H1 (cell line): ENCODE measurements at regions not wholly inside any gene's neighbourhood (a gene's known extent, or its start where the extent isn't known, plus 50 kb on each side); places are given as distances from the start of the nearest gene placed in this dataset.

Source experiments
- JUND ChIP-seq: IDR thresholded peaks from 2 replicates; pipeline ENCODE4 v1.6.1; 2011; ENCODE audit warnings: mild to moderate bottlenecking, improper control_type of control experiment, low read length
- POLR2AphosphoS5 ChIP-seq: IDR thresholded peaks from 2 replicates; pipeline ENCODE4 v1.6.1; 2011; ENCODE audit warnings: low read depth, low read length
- TF ChIP-seq, protein P1 (sequence below), 3 experiments: IDR thresholded peaks; 1 replicate in 2 of 3; 2 replicates in 1 of 3; pipeline versions ENCODE4 v1.5.1 to v1.6.1; 2011; ENCODE audit warnings: low read length in 3 of 3, mild to moderate bottlenecking in 3 of 3, inconsistent platforms in 2 of 3, low read depth in 1 of 3, moderate library complexity in 1 of 3; ENCODE audit not compliant: insufficient read depth in 1 of 3; ENCODE audit errors: control extremely low read depth in 1 of 3

DNA sequence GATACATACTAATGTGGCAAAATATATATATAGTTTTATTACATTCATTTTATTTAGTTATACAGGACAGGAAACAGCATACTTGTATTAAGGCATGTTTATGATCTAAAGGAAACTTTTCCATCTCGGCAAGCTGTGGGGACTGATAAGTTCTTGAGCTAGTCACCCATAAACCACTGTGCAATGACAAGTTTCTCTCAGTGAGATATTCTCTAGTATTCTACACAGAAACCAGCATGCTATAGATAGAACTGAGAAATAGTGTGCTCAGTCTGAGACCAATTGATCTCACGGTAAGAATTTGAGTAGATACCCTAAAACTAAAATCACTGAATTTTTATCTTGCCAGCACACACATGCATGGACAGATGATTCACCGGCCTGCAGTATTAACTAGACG, 717.6 kb upstream of the NOVA1 start:
- TF ChIP-seq POLR2AphosphoS5 (no peak), JUND (no peak)
- TF ChIP-seq, protein P1, sequence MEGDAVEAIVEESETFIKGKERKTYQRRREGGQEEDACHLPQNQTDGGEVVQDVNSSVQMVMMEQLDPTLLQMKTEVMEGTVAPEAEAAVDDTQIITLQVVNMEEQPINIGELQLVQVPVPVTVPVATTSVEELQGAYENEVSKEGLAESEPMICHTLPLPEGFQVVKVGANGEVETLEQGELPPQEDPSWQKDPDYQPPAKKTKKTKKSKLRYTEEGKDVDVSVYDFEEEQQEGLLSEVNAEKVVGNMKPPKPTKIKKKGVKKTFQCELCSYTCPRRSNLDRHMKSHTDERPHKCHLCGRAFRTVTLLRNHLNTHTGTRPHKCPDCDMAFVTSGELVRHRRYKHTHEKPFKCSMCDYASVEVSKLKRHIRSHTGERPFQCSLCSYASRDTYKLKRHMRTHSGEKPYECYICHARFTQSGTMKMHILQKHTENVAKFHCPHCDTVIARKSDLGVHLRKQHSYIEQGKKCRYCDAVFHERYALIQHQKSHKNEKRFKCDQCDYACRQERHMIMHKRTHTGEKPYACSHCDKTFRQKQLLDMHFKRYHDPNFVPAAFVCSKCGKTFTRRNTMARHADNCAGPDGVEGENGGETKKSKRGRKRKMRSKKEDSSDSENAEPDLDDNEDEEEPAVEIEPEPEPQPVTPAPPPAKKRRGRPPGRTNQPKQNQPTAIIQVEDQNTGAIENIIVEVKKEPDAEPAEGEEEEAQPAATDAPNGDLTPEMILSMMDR (IDR thresholded peaks at IDR 0.05; ENCODE audit: control extremely low read depth in 1 of 3, insufficient read depth in 1 of 3, low read depth in 1 of 3, low read length in 3 of 3): no peak
